Fibroblast of lung (primary cell): ENCODE measurements at regions not wholly inside any gene's neighbourhood (a gene's known extent, or its start where the extent isn't known, plus 50 kb on each side); places are given as distances from the start of the nearest gene placed in this dataset.
"Not testable (repeated sequence)": the region's sequence is repeated elsewhere in the genome, so short reads cannot be mapped to it uniquely, and the experiment has no call there.

Experiments used
- DNase-seq, 2 donors: peaks; one replicate each; pipeline versions ENCODE4 v3.0.0 to v3.0.0-alpha.2; 2010; ENCODE audit warnings: low read depth in 2 of 2
- H2AFZ ChIP-seq: 2 replicates; pipeline ENCODE4 v1.5.1; 2012; ENCODE audit warnings: low read length, control low read depth, inconsistent platforms
- H3K27ac ChIP-seq: 2 replicates; pipeline ENCODE4 v1.5.1; 2011; ENCODE audit warnings: low read length, control low read depth; ENCODE audit not compliant: insufficient read depth
- H3K27me3 ChIP-seq: 2 replicates; pipeline ENCODE4 v1.5.1; 2011; ENCODE audit warnings: mild to moderate bottlenecking, low read length; ENCODE audit not compliant: control insufficient read depth, insufficient read depth
- H3K36me3 ChIP-seq: 2 replicates; pipeline ENCODE4 v1.5.1; 2011; ENCODE audit warnings: low read length; ENCODE audit not compliant: control insufficient read depth, insufficient read depth
- H3K4me1 ChIP-seq: 2 replicates; pipeline ENCODE4 v1.5.1; 2011; ENCODE audit warnings: low read length; ENCODE audit not compliant: control insufficient read depth, insufficient read depth; ENCODE audit errors: extremely low read depth
- H3K4me2 ChIP-seq: 2 replicates; pipeline ENCODE4 v1.5.1; 2011; ENCODE audit warnings: low read length, control low read depth; ENCODE audit not compliant: insufficient read depth; ENCODE audit errors: extremely low read depth
- H3K4me3 ChIP-seq, 4 experiments: fragments of 200-600 bp in 1 of 4; sonication (generic) in 1 of 4; replicated peaks in 1 of 4; 2 replicates each; pipeline ENCODE4 v1.5.1; 2011 to 2016; ENCODE audit warnings: low read length in 4 of 4, low read depth in 3 of 4, mild to moderate bottlenecking in 3 of 4, control low read depth in 2 of 4, inconsistent platforms in 1 of 4, mixed read lengths in 1 of 4; ENCODE audit not compliant: insufficient read depth in 1 of 4; ENCODE audit errors: control extremely low read depth in 1 of 4
- H3K79me2 ChIP-seq: 2 replicates; pipeline ENCODE4 v1.5.1; 2012; ENCODE audit warnings: mild to moderate bottlenecking, low read length, inconsistent platforms; ENCODE audit not compliant: control insufficient read depth, insufficient read depth
- H3K9ac ChIP-seq: 2 replicates; pipeline ENCODE4 v1.5.1; 2011; ENCODE audit warnings: mild to moderate bottlenecking, low read length, control low read depth; ENCODE audit not compliant: insufficient read depth
- H3K9me3 ChIP-seq: 2 replicates; pipeline ENCODE4 v1.5.1; 2012; ENCODE audit warnings: low read depth, low read length; ENCODE audit not compliant: control insufficient read depth, insufficient read depth
- H4K20me1 ChIP-seq: 2 replicates; pipeline ENCODE4 v1.5.1; 2011; ENCODE audit warnings: low read length; ENCODE audit not compliant: control insufficient read depth, insufficient read depth; ENCODE audit errors: extremely low read depth
- EZH2 ChIP-seq: IDR thresholded peaks from 2 replicates; pipeline ENCODE4 v1.5.1; 2012; ENCODE audit warnings: low read length, control low read depth, mild to moderate bottlenecking; ENCODE audit errors: missing control alignments
- TF ChIP-seq, protein P1 (sequence below), 2 donors: IDR thresholded peaks in 1 of 2; conservative IDR thresholded peaks in 1 of 2; 1 replicate in 1 of 2; 2 replicates in 1 of 2; pipeline ENCODE4 v1.5.1; 2011 to 2012; ENCODE audit warnings: low read length in 2 of 2, control low read depth in 1 of 2, inconsistent platforms in 1 of 2, low read depth in 1 of 2, mild to moderate bottlenecking in 1 of 2

DNA sequence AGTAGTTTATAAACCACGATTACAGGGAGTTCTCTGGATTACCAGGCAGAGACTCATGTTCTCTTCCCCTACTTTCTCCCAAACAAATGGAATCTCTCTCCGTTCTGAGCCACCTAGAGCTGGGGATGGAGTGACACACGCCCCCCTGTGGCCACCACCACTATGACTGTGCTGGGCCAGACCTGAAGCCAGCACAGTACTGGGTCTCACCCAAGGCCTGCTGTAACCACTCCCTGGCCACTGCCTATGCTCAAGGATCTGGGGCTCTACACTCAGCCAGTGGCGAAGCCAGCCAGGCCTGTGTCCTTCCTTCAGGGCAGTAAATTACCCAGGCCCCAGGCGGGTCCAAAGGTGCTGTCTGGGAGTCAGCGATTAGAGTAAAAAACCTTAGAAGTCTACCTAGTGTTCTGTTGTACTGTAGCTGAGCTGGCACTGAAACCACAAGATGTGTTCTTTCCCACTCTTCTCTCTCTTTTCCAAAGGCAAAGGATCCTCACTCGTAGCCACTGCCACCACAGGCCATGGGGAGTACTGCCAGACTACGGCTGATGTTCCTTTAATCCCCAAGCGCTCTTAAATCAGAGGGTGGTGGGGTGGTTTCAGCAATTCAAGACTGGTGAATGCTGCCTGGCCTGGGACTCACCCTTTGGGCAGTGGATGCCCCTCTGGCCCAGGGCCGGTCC lies 412.2 kb upstream of the ARX start:
- DNase-seq, result no peak
- Histone ChIP-seq H4K20me1 (no peaks in the 10 kb centered on the region), H3K79me2 (no peaks in the 10 kb centered on the region), H3K9ac (no peak overlapping the region), H3K4me2 (no peak overlapping the region), H3K4me1 (no peaks in the 10 kb centered on the region), H3K9me3 (no peaks in the 10 kb centered on the region), H3K4me3 (no peak overlapping the region), H3K27me3 (no peaks in the 10 kb centered on the region), H3K27ac (no peak overlapping the region), H3K36me3 (no peaks in the 10 kb centered on the region), H2AFZ (no peak overlapping the region)
- TF ChIP-seq, protein P1, sequence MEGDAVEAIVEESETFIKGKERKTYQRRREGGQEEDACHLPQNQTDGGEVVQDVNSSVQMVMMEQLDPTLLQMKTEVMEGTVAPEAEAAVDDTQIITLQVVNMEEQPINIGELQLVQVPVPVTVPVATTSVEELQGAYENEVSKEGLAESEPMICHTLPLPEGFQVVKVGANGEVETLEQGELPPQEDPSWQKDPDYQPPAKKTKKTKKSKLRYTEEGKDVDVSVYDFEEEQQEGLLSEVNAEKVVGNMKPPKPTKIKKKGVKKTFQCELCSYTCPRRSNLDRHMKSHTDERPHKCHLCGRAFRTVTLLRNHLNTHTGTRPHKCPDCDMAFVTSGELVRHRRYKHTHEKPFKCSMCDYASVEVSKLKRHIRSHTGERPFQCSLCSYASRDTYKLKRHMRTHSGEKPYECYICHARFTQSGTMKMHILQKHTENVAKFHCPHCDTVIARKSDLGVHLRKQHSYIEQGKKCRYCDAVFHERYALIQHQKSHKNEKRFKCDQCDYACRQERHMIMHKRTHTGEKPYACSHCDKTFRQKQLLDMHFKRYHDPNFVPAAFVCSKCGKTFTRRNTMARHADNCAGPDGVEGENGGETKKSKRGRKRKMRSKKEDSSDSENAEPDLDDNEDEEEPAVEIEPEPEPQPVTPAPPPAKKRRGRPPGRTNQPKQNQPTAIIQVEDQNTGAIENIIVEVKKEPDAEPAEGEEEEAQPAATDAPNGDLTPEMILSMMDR (conservative IDR thresholded peaks at IDR 0.05 in 1 of 2, IDR thresholded peaks at IDR 0.05 in 1 of 2; ENCODE audit: low read depth in 1 of 2, low read length in 2 of 2), result no peak
- no peak for TF ChIP-seq EZH2

DNA sequence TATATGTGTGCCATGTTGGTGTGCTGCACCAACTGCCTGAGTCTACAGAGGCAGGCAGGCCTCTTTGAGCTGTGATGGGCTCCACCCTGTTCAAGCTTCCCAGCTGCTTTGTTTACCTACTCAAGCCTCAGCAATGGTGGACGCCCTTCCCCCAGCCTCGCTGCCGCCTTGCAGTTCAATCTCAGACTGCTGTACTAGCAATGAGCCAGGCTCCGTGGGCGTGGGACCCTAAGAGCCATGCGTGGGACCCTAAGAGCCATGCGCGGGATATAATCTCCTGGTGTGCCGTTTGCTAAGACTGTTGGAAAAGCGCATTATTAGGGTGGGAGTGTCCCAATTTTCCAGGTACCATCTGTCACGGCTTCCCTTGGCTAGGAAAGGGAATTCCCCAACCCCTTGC lies 388.4 kb upstream of the ARX start:
- not testable (repeated sequence) for H3K79me2 ChIP-seq, H3K27ac ChIP-seq, H4K20me1 ChIP-seq, H3K27me3 ChIP-seq, H3K4me1 ChIP-seq, H2AFZ ChIP-seq, H3K9ac ChIP-seq, H3K4me3 ChIP-seq, H3K9me3 ChIP-seq, H3K4me2 ChIP-seq, DNase-seq, H3K36me3 ChIP-seq

DNA sequence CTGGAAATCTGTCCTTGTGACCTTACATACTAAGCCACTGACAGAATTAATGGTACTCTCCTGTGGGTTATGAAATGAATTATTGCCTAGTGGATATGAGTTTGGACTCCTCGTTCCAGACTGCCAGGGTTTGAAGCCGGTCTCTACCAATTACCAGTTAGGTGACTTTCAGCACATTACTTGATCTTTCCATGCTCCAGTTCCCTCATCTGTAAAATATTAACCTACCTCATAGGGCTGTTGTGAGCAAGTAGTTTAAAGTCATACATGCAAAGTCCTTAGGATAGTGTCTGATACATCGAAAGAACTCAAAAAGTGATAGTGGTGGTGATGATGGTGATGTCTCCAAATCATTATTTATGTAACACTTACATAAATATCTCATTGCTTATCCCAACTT lies 373.5 kb upstream of the ARX start:
- H3K4me3 ChIP-seq, result no peak overlapping the region
- no peak for DNase-seq

More for the DNA sequence above, 373.5 kb upstream of the ARX start:
- H3K79me2 ChIP-seq, result no peaks in the 10 kb centered on the region
- H3K27ac ChIP-seq, result no peak overlapping the region
- H3K9me3 ChIP-seq, result no peaks in the 10 kb centered on the region
- no peaks in the 10 kb centered on the region for H3K27me3 ChIP-seq
- no peak overlapping the region for H3K4me2 ChIP-seq
- no peaks in the 10 kb centered on the region for H3K36me3 ChIP-seq
- no peak overlapping the region for H3K9ac ChIP-seq
- no peaks in the 10 kb centered on the region for H4K20me1 ChIP-seq
- no peaks in the 10 kb centered on the region for H3K4me1 ChIP-seq
- TF ChIP-seq EZH2, result no peak
- TF ChIP-seq, protein P1 (conservative IDR thresholded peaks at IDR 0.05 in 1 of 2, IDR thresholded peaks at IDR 0.05 in 1 of 2; ENCODE audit: low read depth in 1 of 2, low read length in 2 of 2), result no peak
- no peak overlapping the region for H2AFZ ChIP-seq
